IgD-negative memory B cell (primary cell): ENCODE measurements at regions not wholly inside any gene's neighbourhood (a gene's known extent, or its start where the extent isn't known, plus 50 kb on each side); places are given as distances from the start of the nearest gene placed in this dataset.
"Not testable (repeated sequence)": the region's sequence is repeated elsewhere in the genome, so short reads cannot be mapped to it uniquely, and the experiment has no call there.

Experiments
- H3K27ac Mint-ChIP-seq, 3 donors: one replicate each; pipeline ENCODE4 v1.8.0; 2020 to 2022; ENCODE audit warnings: mild to moderate bottlenecking in 3 of 3, mixed read lengths in 3 of 3, moderate library complexity in 1 of 3
- H3K27me3 Mint-ChIP-seq: one replicate; pipeline ENCODE4 v1.8.0; 2021; ENCODE audit warnings: mixed read lengths
- H3K36me3 Mint-ChIP-seq: one replicate; pipeline ENCODE4 v1.8.0; 2020; ENCODE audit warnings: mild to moderate bottlenecking, mixed read lengths
- H3K4me1 Mint-ChIP-seq, 3 donors: one replicate each; pipeline ENCODE4 v1.8.0; 2020 to 2022; ENCODE audit warnings: mixed read lengths in 3 of 3, mild to moderate bottlenecking in 1 of 3
- H3K4me3 Mint-ChIP-seq, 4 donors: one replicate each; pipeline ENCODE4 v1.8.0; 2020 to 2022; ENCODE audit warnings: mild to moderate bottlenecking in 4 of 4, mixed read lengths in 4 of 4, moderate library complexity in 3 of 4
- H3K9me3 Mint-ChIP-seq, 3 donors: one replicate each; pipeline ENCODE4 v1.8.0; 2020 to 2021; ENCODE audit warnings: mixed read lengths in 3 of 3, mild to moderate bottlenecking in 1 of 3

DNA sequence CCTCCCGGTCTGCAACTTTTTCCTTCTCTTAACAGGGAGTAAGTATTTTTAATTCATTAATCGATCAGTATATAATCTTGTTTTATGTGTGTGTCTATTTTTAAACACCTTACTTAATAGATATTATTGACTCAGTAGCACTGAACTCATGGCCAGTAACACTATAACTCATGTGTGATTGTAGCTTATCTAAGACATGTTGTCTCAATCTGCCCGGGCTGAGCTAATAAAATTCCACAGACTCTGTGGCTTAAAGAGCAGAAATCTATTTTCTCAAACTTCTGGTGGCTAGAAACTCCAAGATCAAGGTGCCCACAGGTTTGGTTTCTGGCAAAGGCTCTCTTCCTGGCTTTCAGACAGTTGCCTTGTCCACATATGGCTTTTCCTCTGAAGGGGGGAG is 68.8 kb upstream of the TNFAIP3 start:
- Mint-ChIP-seq H3K4me1 (peaks cover 9 to 13% (median 10%) of the 10 kb centered on the region in 3 donors), H3K9me3 (peaks cover 0 to under 1% (median 0%) of the 10 kb centered on the region in 3 donors), H3K27me3 (no peaks in the 10 kb centered on the region), H3K4me3 (no peak overlapping the region), H3K36me3 (no peaks in the 10 kb centered on the region), H3K27ac (no peak overlapping the region)

GRCh38 chr6:137798846-137799245 is 68.2 kb upstream of the TNFAIP3 start:
- H3K4me1 Mint-ChIP-seq, result peaks cover 7 to 11% (median 9%) of the 10 kb centered on the region in 3 donors
- no peak overlapping the region for H3K4me3 Mint-ChIP-seq

DNA sequence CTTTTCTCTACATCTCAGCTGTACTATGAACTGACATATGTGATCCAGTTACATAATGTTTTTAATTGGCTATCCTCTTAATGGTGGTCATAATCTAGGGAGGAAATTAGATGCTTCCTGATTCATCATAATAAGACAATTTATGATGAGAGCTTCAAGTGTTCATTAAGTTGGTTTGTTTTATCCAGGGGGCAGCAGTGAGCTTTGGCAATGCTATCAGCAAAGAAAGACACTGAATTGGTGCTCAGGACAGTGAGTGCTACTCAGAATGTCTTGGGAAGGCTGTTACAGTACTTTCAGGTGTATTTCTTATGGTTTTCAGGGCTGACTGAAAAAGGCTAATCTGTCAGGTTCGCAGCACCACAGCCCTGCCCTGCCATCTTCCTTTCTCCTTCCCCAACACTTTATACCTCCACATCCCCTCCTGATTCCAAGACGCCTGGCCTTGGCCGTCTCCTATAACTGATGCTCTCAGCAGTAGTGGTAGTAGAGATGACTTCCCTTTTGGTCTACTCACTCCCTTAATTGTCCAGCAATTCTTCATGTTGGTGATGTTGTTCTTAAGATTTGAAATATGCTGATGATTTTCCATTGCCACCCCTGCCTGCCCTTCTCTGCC is 67.0 kb upstream of the TNFAIP3 start:
- no peak overlapping the region for H3K27ac Mint-ChIP-seq
- peaks cover 0 to 3% (median 3%) of the 10 kb centered on the region in 3 donors for H3K9me3 Mint-ChIP-seq
- H3K36me3 Mint-ChIP-seq, result no peaks in the 10 kb centered on the region
- H3K4me3 Mint-ChIP-seq, result no peak overlapping the region
- H3K4me1 Mint-ChIP-seq, result peaks cover 4 to 8% (median 6%) of the 10 kb centered on the region in 3 donors
- no peaks in the 10 kb centered on the region for H3K27me3 Mint-ChIP-seq

More at GRCh38 chr6:137798846-137799245, 68.2 kb upstream of the TNFAIP3 start:
- Mint-ChIP-seq H3K27me3 (no peaks in the 10 kb centered on the region), H3K9me3 (peaks cover 0 to 3% (median 1%) of the 10 kb centered on the region in 3 donors), H3K36me3 (no peaks in the 10 kb centered on the region), H3K27ac (no peak overlapping the region)

DNA sequence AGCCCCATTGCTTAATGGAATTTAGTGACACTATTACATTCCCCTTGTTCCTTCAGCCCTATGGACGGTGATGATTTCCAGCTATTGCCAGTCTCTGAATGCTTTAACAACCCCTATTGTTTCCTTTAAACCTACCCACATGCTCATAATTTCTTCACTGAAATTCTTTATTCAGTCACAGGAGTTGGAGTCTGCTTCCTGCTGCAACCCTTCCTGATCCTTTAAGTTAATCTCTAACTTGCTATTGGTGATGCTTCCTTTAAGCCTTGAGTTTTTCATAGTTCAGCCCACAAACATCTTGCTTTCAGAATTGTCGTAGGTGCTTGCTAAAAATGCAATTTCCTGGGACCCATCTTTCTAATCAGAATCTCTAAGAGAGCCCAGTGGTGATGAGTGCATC is 66.3 kb upstream of the TNFAIP3 start:
- H3K9me3 Mint-ChIP-seq, result peaks cover 0 to 3% (median 3%) of the 10 kb centered on the region in 3 donors
- peaks cover 2% of the 10 kb centered on the region for H3K36me3 Mint-ChIP-seq
- H3K4me1 Mint-ChIP-seq, result peaks cover 3 to 8% (median 6%) of the 10 kb centered on the region in 3 donors
- no peak overlapping the region for H3K4me3 Mint-ChIP-seq
- no peaks in the 10 kb centered on the region for H3K27me3 Mint-ChIP-seq
- H3K27ac Mint-ChIP-seq, result no peak overlapping the region

DNA sequence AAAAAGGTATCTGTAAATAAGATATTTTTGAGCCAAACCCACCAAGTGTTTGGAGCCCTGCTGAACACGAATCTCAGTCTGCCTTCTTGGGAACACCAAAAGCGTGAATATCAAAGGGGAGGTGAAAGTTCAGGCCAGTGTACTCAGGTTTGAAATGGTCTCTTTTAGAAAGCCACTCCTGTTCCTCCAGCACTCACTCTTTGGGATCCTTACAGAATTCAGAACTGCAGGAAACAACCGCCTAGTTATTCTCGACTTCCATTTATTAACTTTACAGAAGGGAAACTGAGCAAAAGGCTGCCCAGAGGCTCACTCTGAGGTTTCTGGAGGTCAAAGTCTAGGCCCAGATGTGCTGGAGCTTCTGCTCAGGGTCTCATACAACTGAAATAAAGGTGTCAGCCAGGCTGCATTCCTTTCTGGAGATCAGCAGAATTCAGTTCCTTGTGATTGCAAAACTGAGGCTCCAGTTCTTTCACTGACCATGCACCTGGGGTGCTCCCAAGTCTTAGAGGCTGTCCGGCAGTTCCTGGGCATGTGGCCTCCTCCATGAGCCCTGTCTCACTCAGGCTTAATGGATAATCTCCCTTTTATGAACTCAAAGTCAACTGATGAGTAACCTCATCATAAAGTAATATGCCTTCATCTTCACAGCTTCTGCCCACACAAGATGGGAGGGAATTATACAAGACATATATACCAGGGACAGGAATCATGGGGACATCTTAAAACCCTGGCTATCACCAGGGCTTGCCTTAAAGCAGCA is 65.5 kb upstream of the TNFAIP3 start:
- H3K9me3 Mint-ChIP-seq, result peaks cover 0 to 3% (median 3%) of the 10 kb centered on the region in 3 donors
- H3K4me1 Mint-ChIP-seq, result peaks cover 0 to 8% (median 6%) of the 10 kb centered on the region in 3 donors
- peaks cover 2% of the 10 kb centered on the region for H3K36me3 Mint-ChIP-seq
- no peak overlapping the region for H3K27ac Mint-ChIP-seq
- no peak overlapping the region for H3K4me3 Mint-ChIP-seq
- H3K27me3 Mint-ChIP-seq, result no peaks in the 10 kb centered on the region

DNA sequence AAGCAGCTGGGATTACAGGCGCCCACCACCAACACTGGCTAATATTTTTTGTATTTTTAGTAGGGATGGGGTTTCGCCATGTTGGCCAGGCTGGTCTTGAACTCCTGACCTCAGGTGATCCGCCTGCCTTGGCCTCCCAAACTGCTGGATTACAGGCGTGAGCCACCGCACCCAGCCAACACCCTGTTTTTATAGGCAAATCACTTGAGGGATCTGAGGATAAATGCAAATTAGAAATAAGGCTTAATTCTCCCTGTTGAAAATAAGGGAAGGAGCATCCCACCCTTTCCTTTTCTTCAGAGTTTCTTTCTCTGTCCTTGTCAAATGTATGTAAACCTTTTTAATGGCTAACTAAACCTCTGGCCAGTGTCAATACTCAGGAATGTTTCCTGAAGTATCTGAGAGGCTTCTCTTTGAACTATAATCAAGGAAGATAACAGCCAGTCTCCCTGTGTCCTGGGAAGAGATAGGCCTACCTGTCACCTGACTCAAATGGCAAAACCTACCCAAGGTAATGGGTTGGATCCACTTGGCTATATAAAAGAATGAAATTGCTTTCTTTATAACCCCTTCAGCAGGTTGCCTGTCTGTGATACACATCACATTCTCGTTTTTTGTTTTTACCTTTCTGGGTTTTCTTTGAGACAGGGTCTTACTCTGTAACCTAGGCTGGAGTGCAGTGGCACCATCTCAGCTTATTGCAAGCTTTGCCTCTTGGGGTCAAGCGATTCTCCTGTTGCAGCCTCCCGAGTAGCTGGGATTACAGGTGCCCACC is 64.5 kb upstream of the TNFAIP3 start:
- Mint-ChIP-seq H3K4me3 (no peak overlapping the region), H3K4me1 (peaks cover 0 to 8% (median 6%) of the 10 kb centered on the region in 3 donors), H3K36me3 (peaks cover 2% of the 10 kb centered on the region), H3K9me3 (peaks cover 0 to 3% (median 3%) of the 10 kb centered on the region in 3 donors), H3K27ac (no peak overlapping the region), H3K27me3 (no peaks in the 10 kb centered on the region)

GRCh38 chr6:137804637-137805036 is 62.4 kb upstream of the TNFAIP3 start:
- Mint-ChIP-seq H3K27me3 (no peaks in the 10 kb centered on the region), H3K9me3 (peaks cover 0 to 3% (median 3%) of the 10 kb centered on the region in 3 donors), H3K36me3 (peaks cover 2% of the 10 kb centered on the region), H3K4me3 (no peak overlapping the region), H3K4me1 (peaks cover 0 to 8% (median 4%) of the 10 kb centered on the region in 3 donors), H3K27ac (no peak overlapping the region)

DNA sequence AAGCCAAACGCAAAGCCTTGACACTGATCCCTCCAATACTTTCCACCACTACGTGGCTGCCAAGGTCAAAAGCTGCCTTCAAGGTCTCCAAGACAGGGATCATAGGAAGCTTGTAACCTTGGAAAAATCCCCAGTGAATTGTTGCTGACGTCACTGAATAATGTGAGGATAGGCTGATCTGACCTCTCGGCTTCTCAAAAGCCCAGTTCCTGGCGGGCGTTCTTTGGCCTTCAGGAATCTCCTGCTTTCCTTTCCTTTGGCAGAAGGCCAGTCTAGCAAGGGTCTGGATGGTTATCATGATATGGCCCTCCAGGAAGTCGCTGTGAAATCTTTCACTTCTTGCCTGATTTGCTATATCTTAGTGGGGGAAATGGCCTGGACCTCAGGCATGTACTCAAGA is 61.4 kb upstream of the TNFAIP3 start:
- Mint-ChIP-seq H3K27me3 (no peaks in the 10 kb centered on the region), H3K4me3 (no peak overlapping the region), H3K27ac (no peak overlapping the region), H3K36me3 (peaks cover 2% of the 10 kb centered on the region), H3K4me1 (peaks cover 1 to 7% (median 4%) of the 10 kb centered on the region in 3 donors), H3K9me3 (peaks cover 0 to 3% (median 3%) of the 10 kb centered on the region in 3 donors)

DNA sequence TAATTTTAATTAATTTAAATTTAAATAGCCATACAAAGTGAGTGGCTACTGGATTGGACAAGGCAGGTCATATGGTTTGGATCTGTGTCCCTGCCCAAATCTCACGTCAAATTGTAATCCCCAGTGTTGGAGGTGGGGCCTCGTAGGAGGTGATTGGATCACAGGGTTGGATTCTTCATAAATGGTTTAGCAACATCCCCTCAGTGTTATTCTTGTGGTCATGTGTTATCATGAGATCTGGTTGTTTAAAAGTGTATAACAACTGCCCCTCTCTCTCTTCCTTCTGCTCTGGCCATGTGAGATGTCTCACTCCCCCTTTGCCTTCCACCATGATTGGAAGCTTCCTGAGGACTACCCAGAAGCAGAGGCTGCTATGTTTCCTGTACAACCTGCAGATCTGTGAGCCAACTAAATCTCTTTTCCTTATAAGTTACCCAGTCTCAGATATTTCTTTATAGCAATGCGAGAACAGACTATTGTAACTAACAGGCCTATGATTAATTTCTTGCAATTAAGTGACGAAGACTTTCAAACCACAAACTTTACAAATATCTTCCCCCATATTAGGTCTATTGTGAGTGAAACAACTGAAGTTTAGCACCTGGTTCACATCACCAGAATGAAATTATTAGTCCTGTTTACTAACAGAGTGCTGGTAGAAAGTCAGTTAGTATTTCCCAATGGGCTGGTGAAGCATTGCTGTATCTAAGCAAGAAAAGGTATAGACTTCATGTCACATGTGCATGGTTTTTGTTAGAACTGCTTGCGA is 60.0 kb upstream of the TNFAIP3 start:
- H3K9me3 Mint-ChIP-seq, result peaks cover 0 to 3% (median 3%) of the 10 kb centered on the region in 3 donors
- peaks cover 13 to 18% (median 17%) of the 10 kb centered on the region in 3 donors for H3K4me1 Mint-ChIP-seq
- peaks cover 5% of the 10 kb centered on the region for H3K36me3 Mint-ChIP-seq
- no peak overlapping the region for H3K4me3 Mint-ChIP-seq
- no peaks in the 10 kb centered on the region for H3K27me3 Mint-ChIP-seq
- no peak overlapping the region for H3K27ac Mint-ChIP-seq

DNA sequence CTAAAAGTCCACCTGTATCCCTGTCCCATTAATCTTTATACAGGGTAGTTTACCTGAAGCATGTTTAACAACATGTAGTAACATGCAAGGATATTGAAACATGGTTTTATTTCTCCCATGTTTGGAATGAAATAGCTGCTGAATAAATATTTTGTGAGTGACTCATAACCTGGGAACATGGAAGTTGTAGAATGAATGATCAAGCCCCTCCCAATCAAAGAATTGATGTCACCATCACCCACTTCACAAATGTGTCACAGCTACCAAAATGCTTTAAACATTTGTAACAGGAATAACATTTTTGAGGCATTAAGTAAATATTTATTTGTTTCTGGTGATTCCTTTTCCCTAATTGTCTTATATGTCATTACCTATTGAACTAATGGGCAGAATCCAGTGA is 58.9 kb upstream of the TNFAIP3 start:
- peaks cover 13 to 18% (median 17%) of the 10 kb centered on the region in 3 donors for H3K4me1 Mint-ChIP-seq
- H3K27ac Mint-ChIP-seq, result no peak overlapping the region
- H3K9me3 Mint-ChIP-seq, result peaks cover 0 to 3% (median 3%) of the 10 kb centered on the region in 3 donors
- peaks cover 5% of the 10 kb centered on the region for H3K36me3 Mint-ChIP-seq
- H3K4me3 Mint-ChIP-seq, result no peak overlapping the region
- H3K27me3 Mint-ChIP-seq, result no peaks in the 10 kb centered on the region

DNA sequence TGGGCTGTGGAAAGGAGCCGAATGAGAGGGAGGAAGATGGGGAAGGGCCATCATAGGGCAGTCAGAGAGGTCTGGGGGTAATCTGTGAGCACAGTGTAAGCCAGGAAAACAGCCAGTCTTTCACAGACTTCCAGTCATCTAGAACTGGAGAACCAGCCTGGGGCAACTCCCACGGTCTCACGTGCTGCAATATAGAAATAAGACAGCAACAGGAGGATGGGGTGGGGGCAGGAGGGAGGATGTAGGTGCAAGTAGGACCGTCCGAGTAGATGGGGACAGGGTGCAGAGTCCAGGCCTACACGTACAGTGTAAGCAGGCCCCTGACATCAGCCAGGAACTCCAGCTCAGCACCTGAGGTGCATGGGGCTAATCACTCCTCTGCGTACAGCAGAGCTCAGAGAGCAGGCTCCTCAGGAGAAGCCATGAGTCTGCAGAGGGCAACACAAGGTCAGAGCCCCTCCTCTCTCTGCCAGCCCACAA is 58.2 kb upstream of the TNFAIP3 start:
- Mint-ChIP-seq H3K4me3 (no peak overlapping the region), H3K27ac (peak overlapping the region in 1 of 3 donors; percentile 76), H3K4me1 (peaks cover 13 to 18% (median 17%) of the 10 kb centered on the region in 3 donors), H3K36me3 (peaks cover 5% of the 10 kb centered on the region), H3K9me3 (peaks cover 0 to 1% (median 0%) of the 10 kb centered on the region in 3 donors), H3K27me3 (no peaks in the 10 kb centered on the region)

DNA sequence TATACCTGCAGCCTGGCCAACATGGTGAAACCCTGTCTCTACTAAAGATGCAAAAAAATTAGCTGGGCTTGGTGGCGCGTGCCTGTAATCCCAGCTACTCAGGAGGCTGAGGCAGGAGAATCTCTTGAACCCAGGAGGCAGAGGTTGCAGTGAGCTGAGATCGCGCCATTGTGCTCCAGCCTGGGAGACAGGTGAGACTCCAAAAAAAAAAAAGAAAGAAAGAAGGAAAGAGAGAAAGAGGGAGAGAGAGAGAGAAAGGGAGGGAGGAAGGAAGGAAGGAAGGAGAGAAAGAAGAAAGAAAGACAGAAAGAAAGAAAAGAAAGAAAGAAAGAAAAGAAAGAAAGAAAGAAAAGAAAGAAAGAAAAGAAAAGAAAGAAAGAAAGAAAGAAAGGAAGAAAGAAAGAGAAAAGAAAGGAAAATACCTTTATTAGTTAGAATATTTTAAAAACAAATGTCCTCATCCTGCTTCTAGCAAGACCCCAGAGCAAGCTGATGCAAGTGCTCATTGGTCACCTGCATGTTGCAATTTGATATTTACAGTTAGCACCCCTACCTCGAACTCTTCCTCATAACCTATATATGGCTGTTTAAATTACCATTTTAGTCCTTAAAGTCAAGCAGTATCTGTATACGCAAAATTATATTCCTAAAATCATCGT is 57.0 kb upstream of the TNFAIP3 start:
- Mint-ChIP-seq H3K4me1 (peaks cover 13 to 18% (median 17%) of the 10 kb centered on the region in 3 donors), H3K27ac (peak overlapping the region in 1 of 3 donors; percentile 43)
- H3K9me3 Mint-ChIP-seq, H3K27me3 Mint-ChIP-seq, H3K36me3 Mint-ChIP-seq, H3K4me3 Mint-ChIP-seq: not testable (repeated sequence)

GRCh38 chr6:137810554-137811120 is 56.4 kb upstream of the TNFAIP3 start:
- Mint-ChIP-seq H3K4me3 (peak overlapping the region in 3 of 4 donors; percentile 70 to 91 (median 90)), H3K27ac (peak overlapping the region; percentile 3 to 90 (median 86)), H3K27me3 (no peaks in the 10 kb centered on the region), H3K4me1 (peaks cover 13 to 18% (median 17%) of the 10 kb centered on the region in 3 donors), H3K9me3 (no peaks in the 10 kb centered on the region), H3K36me3 (peaks cover 2% of the 10 kb centered on the region)
